ENCODE measurements at regions not wholly inside any gene's neighbourhood (a gene's known extent, or its start where the extent isn't known, plus 50 kb on each side); places are given as distances from the start of the nearest gene placed in this dataset.

DNA sequence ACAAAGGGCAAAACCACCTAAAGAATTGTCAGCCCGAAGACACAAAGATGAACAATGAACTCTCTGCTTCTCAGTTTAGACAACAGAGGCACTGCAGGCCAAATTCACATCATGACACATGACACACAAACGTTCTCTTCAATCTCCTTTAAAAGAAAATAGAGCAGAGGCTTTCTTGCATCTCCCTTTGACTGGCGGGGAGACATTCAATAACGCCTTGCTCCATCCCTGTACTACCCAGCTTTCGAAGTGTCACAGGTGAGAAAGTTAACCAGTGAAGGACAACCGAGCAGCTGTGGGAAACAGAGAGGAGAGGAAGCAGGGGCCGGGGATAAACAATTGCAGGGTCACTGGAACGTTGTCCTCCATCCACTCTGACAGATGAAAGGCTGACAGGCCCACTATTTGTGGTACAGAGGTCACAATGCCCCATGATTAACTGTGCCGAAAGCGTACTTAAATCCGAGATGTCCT lies 130.8 kb downstream of the PHLDA1 start (continued):
- TF ChIP-seq, protein P1, sequence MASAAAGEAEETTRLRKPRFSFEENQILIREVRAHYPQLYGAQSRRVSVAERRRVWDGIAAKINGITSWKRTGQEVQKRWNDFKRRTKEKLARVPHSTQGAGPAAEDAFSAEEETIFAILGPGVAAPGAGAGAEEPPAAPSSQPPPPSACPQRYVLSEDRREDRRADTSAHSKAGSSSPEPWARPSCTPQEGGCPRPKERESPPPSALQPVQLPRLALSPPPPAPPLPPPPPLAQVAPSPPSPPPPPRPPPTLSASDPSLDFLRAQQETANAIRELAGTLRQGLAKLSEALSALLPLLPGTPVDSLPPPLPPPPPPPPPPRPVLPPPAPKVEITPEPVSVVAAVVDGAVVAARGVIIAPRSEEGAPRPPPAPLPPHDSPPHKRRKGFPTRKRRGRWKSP (CRISPR knock-in tag; IDR thresholded peaks at IDR 0.05) = no peak
- no peak for TF ChIP-seq ATRX (CRISPR knock-in tag; IDR thresholded peaks at IDR 0.05; ENCODE audit: borderline replicate concordance)
- TF ChIP-seq SIX1 (CRISPR knock-in tag; IDR thresholded peaks at IDR 0.05; ENCODE audit: borderline replicate concordance) = no peak
- TF ChIP-seq, protein P2, sequence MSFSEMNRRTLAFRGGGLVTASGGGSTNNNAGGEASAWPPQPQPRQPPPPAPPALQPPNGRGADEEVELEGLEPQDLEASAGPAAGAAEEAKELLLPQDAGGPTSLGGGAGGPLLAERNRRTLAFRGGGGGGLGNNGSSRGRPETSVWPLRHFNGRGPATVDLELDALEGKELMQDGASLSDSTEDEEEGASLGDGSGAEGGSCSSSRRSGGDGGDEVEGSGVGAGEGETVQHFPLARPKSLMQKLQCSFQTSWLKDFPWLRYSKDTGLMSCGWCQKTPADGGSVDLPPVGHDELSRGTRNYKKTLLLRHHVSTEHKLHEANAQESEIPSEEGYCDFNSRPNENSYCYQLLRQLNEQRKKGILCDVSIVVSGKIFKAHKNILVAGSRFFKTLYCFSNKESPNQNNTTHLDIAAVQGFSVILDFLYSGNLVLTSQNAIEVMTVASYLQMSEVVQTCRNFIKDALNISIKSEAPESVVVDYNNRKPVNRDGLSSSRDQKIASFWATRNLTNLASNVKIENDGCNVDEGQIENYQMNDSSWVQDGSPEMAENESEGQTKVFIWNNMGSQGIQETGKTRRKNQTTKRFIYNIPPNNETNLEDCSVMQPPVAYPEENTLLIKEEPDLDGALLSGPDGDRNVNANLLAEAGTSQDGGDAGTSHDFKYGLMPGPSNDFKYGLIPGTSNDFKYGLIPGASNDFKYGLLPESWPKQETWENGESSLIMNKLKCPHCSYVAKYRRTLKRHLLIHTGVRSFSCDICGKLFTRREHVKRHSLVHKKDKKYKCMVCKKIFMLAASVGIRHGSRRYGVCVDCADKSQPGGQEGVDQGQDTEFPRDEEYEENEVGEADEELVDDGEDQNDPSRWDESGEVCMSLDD (CRISPR knock-in tag; IDR thresholded peaks at IDR 0.05; ENCODE audit: borderline replicate concordance) = no peak
- no peak for TF ChIP-seq ZNF552 (CRISPR knock-in tag; IDR thresholded peaks at IDR 0.05; ENCODE audit: borderline replicate concordance)
- no peak for TF ChIP-seq RBAK (CRISPR knock-in tag; IDR thresholded peaks at IDR 0.05)
- TF ChIP-seq MAFK (conservative IDR thresholded peaks at IDR 0.05 in 1 of 2, IDR thresholded peaks at IDR 0.05 in 1 of 2; ENCODE audit: low read length in 2 of 2) = no peak
- TF ChIP-seq ARNT (IDR thresholded peaks at IDR 0.05) = no peak
- TF ChIP-seq ZNF337 (CRISPR knock-in tag; IDR thresholded peaks at IDR 0.05; ENCODE audit: borderline replicate concordance, low read depth) = no peak
- TF ChIP-seq PPARG (CRISPR knock-in tag; conservative IDR thresholded peaks at IDR 0.05) = peak; percentile 98
- 0 out of 2 replicates have a peak, but pooled peaks have one; percentile 34 for TF ChIP-seq KAT8 (CRISPR knock-in tag; IDR thresholded peaks at IDR 0.05)
- TF ChIP-seq MEIS2 (CRISPR knock-in tag; IDR thresholded peaks at IDR 0.05) = peak; percentile 96
- TF ChIP-seq, protein P3, sequence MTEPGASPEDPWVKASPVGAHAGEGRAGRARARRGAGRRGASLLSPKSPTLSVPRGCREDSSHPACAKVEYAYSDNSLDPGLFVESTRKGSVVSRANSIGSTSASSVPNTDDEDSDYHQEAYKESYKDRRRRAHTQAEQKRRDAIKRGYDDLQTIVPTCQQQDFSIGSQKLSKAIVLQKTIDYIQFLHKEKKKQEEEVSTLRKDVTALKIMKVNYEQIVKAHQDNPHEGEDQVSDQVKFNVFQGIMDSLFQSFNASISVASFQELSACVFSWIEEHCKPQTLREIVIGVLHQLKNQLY (CRISPR knock-in tag; IDR thresholded peaks at IDR 0.05) = peak; percentile 36; the same call in 1 of the 2 replicates
- 0 out of 2 replicates have a peak, but pooled peaks have one; percentile 29 for TF ChIP-seq ZNF451 (CRISPR knock-in tag; IDR thresholded peaks at IDR 0.05)
- no peak for TF ChIP-seq KLF16 (CRISPR knock-in tag; IDR thresholded peaks at IDR 0.05)
- TF ChIP-seq ZNF430 (CRISPR knock-in tag; IDR thresholded peaks at IDR 0.05) = no peak
- TF ChIP-seq ZNF160 (CRISPR knock-in tag; IDR thresholded peaks at IDR 0.05) = no peak; the same call in 1 of the 2 replicates
- TF ChIP-seq ATM (IDR thresholded peaks at IDR 0.05; ENCODE audit: borderline replicate concordance) = no peak
- TF ChIP-seq KLF13 (CRISPR knock-in tag; IDR thresholded peaks at IDR 0.05) = no peak
- TF ChIP-seq CBFB (CRISPR knock-in tag; IDR thresholded peaks at IDR 0.05) = 0 out of 2 replicates have a peak, but pooled peaks have one; percentile 40
- no peak for TF ChIP-seq ETV6 (CRISPR knock-in tag; conservative IDR thresholded peaks at IDR 0.05)
- TF ChIP-seq ZNF383 (CRISPR knock-in tag; IDR thresholded peaks at IDR 0.05; ENCODE audit: borderline replicate concordance) = no peak
- no peak for TF ChIP-seq ZNF431 (CRISPR knock-in tag; IDR thresholded peaks at IDR 0.05; ENCODE audit: borderline replicate concordance, low read depth)
- TF ChIP-seq, protein P4, sequence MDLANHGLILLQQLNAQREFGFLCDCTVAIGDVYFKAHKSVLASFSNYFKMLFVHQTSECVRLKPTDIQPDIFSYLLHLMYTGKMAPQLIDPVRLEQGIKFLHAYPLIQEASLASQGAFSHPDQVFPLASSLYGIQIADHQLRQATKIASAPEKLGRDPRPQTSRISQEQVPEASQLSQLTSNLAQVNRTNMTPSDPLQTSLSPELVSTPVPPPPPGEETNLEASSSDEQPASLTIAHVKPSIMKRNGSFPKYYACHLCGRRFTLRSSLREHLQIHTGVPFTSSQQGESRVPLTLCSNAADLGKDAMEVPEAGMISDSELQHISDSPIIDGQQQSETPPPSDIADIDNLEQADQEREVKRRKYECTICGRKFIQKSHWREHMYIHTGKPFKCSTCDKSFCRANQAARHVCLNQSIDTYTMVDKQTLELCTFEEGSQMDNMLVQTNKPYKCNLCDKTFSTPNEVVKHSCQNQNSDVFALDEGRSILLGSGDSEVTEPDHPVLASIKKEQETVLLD (CRISPR knock-in tag; IDR thresholded peaks at IDR 0.05; ENCODE audit: low read depth) = no peak
- no peak for TF ChIP-seq ZZZ3 (CRISPR knock-in tag; IDR thresholded peaks at IDR 0.05; ENCODE audit: borderline replicate concordance)
